ENCODE measurements at regions not wholly inside any gene's neighbourhood (a gene's known extent, or its start where the extent isn't known, plus 50 kb on each side); places are given as distances from the start of the nearest gene placed in this dataset.
"Not testable (repeated sequence)": the region's sequence is repeated elsewhere in the genome, so short reads cannot be mapped to it uniquely, and the experiment has no call there.

DNA sequence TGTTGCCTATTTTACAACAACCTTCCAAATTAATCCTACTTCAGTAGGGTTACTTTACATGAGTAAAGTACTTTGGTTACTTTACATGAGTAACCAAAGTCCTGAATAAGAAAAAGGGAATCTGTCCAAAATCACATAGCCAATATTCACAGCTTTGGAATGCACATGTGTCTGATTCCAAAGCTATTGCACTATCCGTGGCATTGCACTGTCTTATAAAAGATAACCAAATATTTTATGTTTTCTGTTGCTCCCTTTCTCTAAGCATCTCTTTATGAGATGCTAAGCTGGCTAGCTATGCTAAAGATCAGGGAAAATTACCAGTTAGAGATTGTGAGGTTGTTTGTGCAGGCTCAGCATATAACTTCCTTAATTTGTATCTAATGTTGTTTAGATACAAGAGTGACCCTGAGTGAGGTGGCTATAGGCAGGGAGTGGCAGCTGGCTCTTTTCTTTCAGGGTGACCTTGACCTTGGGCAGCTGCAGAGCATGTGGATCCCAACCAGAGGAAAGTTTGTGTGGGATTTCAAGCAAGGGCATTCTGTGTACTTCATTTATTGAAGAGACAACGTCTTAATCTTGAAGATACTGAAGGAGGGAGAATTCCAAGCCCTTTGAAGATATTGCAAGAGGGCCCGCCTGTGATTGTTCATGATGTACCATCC is 366.1 kb upstream of the ANKRD30A start:
- intact Hi-C loops (cut with DNase I, micrococcal nuclease) = no loop called here
- POLR2A ChIA-PET = no interaction called here
- H3K4me1 Mint-ChIP-seq = no peaks in the 10 kb centered on the region
- CTCF ChIA-PET = no interaction called here
- DNase-seq (no peak), ATAC-seq (no peak)
- peaks cover 4% of the 10 kb centered on the region for H3K9me3 Mint-ChIP-seq (ENCODE audit: low read depth)
- H3K27ac Mint-ChIP-seq = no peak overlapping the region
- no peaks in the 10 kb centered on the region for H3K27me3 Mint-ChIP-seq
- H3K36me3 Mint-ChIP-seq (ENCODE audit: low read depth) = no peaks in the 10 kb centered on the region
- no peak overlapping the region for H3K4me3 Mint-ChIP-seq

DNA sequence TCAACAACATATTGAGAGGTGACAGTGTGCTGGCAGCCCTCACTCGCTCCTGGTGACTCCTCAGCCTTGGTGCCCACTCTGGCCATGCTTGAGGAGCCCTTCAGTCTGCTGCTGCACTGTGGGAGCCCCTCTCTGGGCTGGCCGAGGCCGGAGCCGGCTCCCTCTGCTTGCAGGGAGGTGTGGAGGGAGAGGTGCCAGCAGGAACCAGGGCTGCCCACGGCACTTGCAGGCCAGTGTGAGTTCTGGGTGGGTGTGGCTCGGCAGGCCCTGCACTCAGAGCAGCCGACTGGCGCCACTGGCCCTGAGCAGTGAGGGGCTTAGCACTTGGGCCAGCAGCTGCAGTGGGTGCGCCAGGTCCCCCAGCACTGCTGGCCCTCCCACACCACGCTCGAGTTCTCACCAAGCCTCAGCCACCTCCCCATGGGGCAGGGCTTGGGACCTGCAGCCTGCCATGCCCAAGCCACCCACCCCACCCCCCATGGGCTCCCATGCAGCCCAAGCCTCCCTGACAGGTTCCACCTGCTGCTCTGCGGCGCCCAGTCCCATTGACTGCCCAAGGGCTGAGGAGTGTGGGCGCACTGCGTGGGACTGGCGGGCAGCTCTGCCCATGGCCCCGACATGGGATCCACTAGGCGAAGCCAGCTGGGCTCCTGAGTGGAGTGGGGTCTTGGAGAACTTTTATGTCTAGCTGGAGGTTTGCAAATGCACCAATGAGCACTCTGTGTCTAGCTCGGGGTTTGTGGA is 377.1 kb upstream of the ANKRD30A start:
- ATAC-seq (no peak), DNase-seq (no peak)
- intact Hi-C loops (cut with DNase I, micrococcal nuclease) = no loop called here
- Mint-ChIP-seq H3K27ac (no peak overlapping the region), H3K36me3 (ENCODE audit: low read depth) (no peaks in the 10 kb centered on the region), H3K9me3 (ENCODE audit: low read depth) (peaks cover 8% of the 10 kb centered on the region), H3K4me1 (no peaks in the 10 kb centered on the region), H3K27me3 (no peaks in the 10 kb centered on the region), H3K4me3 (no peak overlapping the region)
- ChIA-PET CTCF (no interaction called here), POLR2A (no interaction called here)

DNA sequence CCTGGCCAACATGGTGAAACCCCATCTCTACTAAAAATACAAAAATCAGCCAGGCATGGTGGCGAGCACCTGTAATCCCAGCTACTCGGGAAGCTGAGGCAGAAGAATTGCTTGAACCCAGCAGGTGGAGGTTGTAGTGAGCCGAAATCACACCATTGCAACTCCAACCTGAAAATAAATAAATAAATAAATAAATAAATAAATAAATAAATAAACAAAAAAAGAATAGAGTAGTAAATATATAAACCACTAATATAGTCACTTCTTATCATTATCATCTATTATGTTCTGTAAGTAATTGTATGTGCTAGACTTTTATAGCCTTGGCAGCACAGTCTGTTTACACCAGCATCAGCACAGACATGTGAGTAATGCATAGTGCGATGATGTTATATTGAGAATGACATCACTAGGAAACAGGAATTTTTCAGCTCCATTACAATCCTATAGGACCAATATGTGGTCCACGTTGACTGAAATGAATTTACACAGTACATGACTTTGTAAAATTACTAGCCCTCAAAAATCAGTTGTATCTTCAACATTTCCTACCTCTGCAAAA is 385.4 kb upstream of the ANKRD30A start:
- Mint-ChIP-seq H3K36me3 (ENCODE audit: low read depth) (no peaks in the 10 kb centered on the region), H3K4me3 (no peak overlapping the region), H3K27ac (no peak overlapping the region), H3K27me3 (no peaks in the 10 kb centered on the region), H3K9me3 (ENCODE audit: low read depth) (peaks cover 5% of the 10 kb centered on the region), H3K4me1 (no peaks in the 10 kb centered on the region)
- intact Hi-C loops (cut with DNase I, micrococcal nuclease) = no loop called here
- ChIA-PET POLR2A (no interaction called here), CTCF (no interaction called here)
- ATAC-seq = no peak
- DNase-seq = no peak

- H3K9me3 Mint-ChIP-seq (ENCODE audit: low read depth) = peaks cover 5% of the 10 kb centered on the region
- no peaks in the 10 kb centered on the region for H3K36me3 Mint-ChIP-seq (ENCODE audit: low read depth)
- intact Hi-C loops (cut with DNase I, micrococcal nuclease) = no loop called here
- DNase-seq (no peak), ATAC-seq (no peak)
- CTCF ChIA-PET = no interaction called here
- POLR2A ChIA-PET = no interaction called here
- H3K4me3 Mint-ChIP-seq = no peak overlapping the region
- no peak overlapping the region for H3K27ac Mint-ChIP-seq
- no peaks in the 10 kb centered on the region for H3K4me1 Mint-ChIP-seq
- no peaks in the 10 kb centered on the region for H3K27me3 Mint-ChIP-seq
Measured at GRCh38 chr10:36738738-36739431, 386.5 kb upstream of the ANKRD30A start.

- DNase-seq (no peak), ATAC-seq (no peak)
- ChIA-PET POLR2A (no interaction called here), CTCF (no interaction called here)
- H3K4me1 Mint-ChIP-seq = no peaks in the 10 kb centered on the region
- H3K27me3 Mint-ChIP-seq = no peaks in the 10 kb centered on the region
- no peaks in the 10 kb centered on the region for H3K36me3 Mint-ChIP-seq (ENCODE audit: low read depth)
- H3K27ac Mint-ChIP-seq = no peak overlapping the region
- peaks cover 12% of the 10 kb centered on the region for H3K9me3 Mint-ChIP-seq (ENCODE audit: low read depth)
- H3K4me3 Mint-ChIP-seq = no peak overlapping the region
- intact Hi-C loops (cut with DNase I, micrococcal nuclease) = no loop called here
Measured at GRCh38 chr10:36736311-36736710, 389.1 kb upstream of the ANKRD30A start.

- H3K36me3 Mint-ChIP-seq (ENCODE audit: low read depth); H3K4me3 Mint-ChIP-seq; H3K4me1 Mint-ChIP-seq; ATAC-seq; H3K27me3 Mint-ChIP-seq; DNase-seq; H3K27ac Mint-ChIP-seq; intact Hi-C loops (cut with DNase I, micrococcal nuclease); CTCF ChIA-PET: not testable (repeated sequence)
- POLR2A ChIA-PET = interaction anchor here (0.6 kb wide), 1 partner anchor 841 kb away, joined by 3 read pairs; no protein-coding TSS in a partner anchor
- peaks cover 10% of the 10 kb centered on the region for H3K9me3 Mint-ChIP-seq (ENCODE audit: low read depth)
Measured at GRCh38 chr10:36734590-36734989, 390.8 kb upstream of the ANKRD30A start.

GRCh38 chr10:36730316-36730715 is 395.1 kb upstream of the ANKRD30A start:
- Mint-ChIP-seq H3K36me3 (ENCODE audit: low read depth) (no peaks in the 10 kb centered on the region), H3K27me3 (no peaks in the 10 kb centered on the region), H3K4me3 (no peak overlapping the region), H3K27ac (no peak overlapping the region), H3K4me1 (no peaks in the 10 kb centered on the region), H3K9me3 (ENCODE audit: low read depth) (peaks cover 11% of the 10 kb centered on the region)
- ChIA-PET CTCF (no interaction called here), POLR2A (no interaction called here)
- intact Hi-C loops (cut with DNase I, micrococcal nuclease) = no loop called here
- ATAC-seq (no peak), DNase-seq (no peak)

GRCh38 chr10:36728626-36729025 is 396.8 kb upstream of the ANKRD30A start:
- intact Hi-C loops (cut with DNase I, micrococcal nuclease) = no loop called here
- H3K36me3 Mint-ChIP-seq (ENCODE audit: low read depth) = no peaks in the 10 kb centered on the region
- no peak overlapping the region for H3K27ac Mint-ChIP-seq
- no peaks in the 10 kb centered on the region for H3K4me1 Mint-ChIP-seq
- no peaks in the 10 kb centered on the region for H3K27me3 Mint-ChIP-seq
- POLR2A ChIA-PET = no interaction called here
- ATAC-seq (no peak), DNase-seq (no peak)
- CTCF ChIA-PET = no interaction called here
- H3K4me3 Mint-ChIP-seq = no peak overlapping the region
- H3K9me3 Mint-ChIP-seq (ENCODE audit: low read depth) = peaks cover 8% of the 10 kb centered on the region

DNA sequence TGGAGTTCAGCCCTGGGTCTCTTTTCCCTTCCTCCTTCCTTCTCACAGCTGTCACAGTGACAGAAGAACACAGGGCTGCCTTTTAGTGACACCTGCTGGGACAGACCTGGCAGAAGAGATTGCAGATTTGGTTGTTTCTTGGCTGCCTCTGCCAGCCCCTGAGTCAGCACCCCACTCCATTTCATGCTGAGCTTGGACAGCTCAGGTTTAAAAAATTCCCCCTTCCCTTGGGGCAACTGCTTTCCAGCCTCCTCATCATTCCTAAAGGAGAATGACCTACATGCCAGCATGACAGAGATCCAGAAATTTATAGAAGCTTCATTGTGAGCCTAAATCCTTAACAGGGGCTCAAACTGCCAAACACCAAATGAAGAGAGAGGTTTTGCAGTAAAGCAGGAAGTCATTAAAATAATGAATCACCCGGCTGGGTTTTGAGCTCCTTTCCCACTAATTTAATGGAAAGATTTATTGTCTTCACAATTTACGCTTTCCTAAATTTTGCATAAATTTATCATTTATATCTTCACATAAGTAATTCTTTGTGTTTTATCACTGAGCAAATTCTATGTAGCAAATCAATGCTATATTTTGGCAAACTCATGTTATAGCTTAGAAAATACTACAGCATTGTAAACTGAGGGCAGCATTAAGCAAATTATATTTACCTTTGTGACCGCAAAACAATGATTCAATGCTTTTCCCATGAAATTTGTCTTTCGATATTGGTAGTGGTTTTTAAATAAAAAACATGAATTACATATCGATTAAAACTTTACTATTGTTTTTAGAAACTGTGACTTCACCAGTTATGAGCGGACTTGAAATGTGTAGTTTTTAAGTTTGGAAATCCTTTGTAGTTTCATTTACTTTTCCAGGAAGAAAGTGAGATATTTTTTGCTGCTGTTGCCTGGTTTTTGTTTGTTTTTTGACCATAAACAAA is 399.5 kb upstream of the ANKRD30A start:
- no peaks in the 10 kb centered on the region for H3K36me3 Mint-ChIP-seq (ENCODE audit: low read depth)
- ATAC-seq = no peak
- CTCF ChIA-PET = no interaction called here
- no peaks in the 10 kb centered on the region for H3K4me1 Mint-ChIP-seq
- DNase-seq = no peak
- no peak overlapping the region for H3K4me3 Mint-ChIP-seq
- POLR2A ChIA-PET = no interaction called here
- H3K27ac Mint-ChIP-seq = no peak overlapping the region
- H3K9me3 Mint-ChIP-seq (ENCODE audit: low read depth) = peaks cover 5% of the 10 kb centered on the region
- no peaks in the 10 kb centered on the region for H3K27me3 Mint-ChIP-seq
- intact Hi-C loops (cut with DNase I, micrococcal nuclease) = no loop called here

DNA sequence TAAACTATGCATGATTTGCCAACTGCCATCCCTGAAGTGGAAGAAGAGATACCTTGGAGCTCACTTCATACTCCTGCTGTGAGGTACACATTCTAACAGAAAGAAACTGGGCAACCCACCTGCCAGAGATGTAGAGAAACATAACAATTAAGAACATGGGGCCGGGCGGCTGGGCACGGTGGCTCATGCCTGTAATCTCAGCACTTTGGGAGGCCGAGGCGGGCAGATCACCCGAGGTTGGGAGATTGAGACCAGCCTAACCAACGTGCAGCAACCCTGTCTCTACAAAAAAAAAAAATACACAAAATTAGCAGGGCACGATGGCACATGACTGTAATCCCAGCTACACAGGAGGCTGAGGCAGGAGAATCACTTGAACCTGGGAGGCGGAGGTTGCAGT is 402.6 kb upstream of the ANKRD30A start:
- peaks cover 1% of the 10 kb centered on the region for H3K9me3 Mint-ChIP-seq (ENCODE audit: low read depth)
- no peaks in the 10 kb centered on the region for H3K4me1 Mint-ChIP-seq
- H3K27ac Mint-ChIP-seq = no peak overlapping the region
- ChIA-PET CTCF (no interaction called here), POLR2A (no interaction called here)
- intact Hi-C loops (cut with DNase I, micrococcal nuclease) = no loop called here
- ATAC-seq (no peak), DNase-seq (no peak)
- H3K4me3 Mint-ChIP-seq = no peak overlapping the region
- H3K36me3 Mint-ChIP-seq (ENCODE audit: low read depth) = no peaks in the 10 kb centered on the region
- no peaks in the 10 kb centered on the region for H3K27me3 Mint-ChIP-seq

GRCh38 chr10:36721871-36722270 is 403.5 kb upstream of the ANKRD30A start:
- Mint-ChIP-seq H3K36me3 (ENCODE audit: low read depth) (no peaks in the 10 kb centered on the region), H3K4me1 (no peaks in the 10 kb centered on the region), H3K27me3 (no peaks in the 10 kb centered on the region), H3K9me3 (ENCODE audit: low read depth) (peaks cover 1% of the 10 kb centered on the region), H3K4me3 (no peak overlapping the region), H3K27ac (no peak overlapping the region)
- ATAC-seq (no peak), DNase-seq (no peak)
- ChIA-PET CTCF (no interaction called here), POLR2A (no interaction called here)
- intact Hi-C loops (cut with DNase I, micrococcal nuclease) = no loop called here

All from activated CD4-positive, alpha-beta T cell treated with anti-CD3 and anti-CD28 coated beads for 36 hours (primary cell).